HCT116 (cell line): ENCODE measurements at regions not wholly inside any gene's neighbourhood (a gene's known extent, or its start where the extent isn't known, plus 50 kb on each side); places are given as distances from the start of the nearest gene placed in this dataset.
"Not testable (repeated sequence)": the region's sequence is repeated elsewhere in the genome, so short reads cannot be mapped to it uniquely, and the experiment has no call there.

ENCODE experiments used
- ATAC-seq: fragments of 200-7000 bp; cut with Tn5 transposase; 2 replicates; pipeline ENCODE4 v1.9.1; 2020; ENCODE audit warnings: mild to moderate bottlenecking, moderate library complexity
- BruUV-seq: library from RNA; stranded (reverse); fragments of 400-500 nt; replicated peaks from 2 replicates; lab custom pipeline; 2021; lab: Mats Ljungman, UMichigan
- CTCF ChIA-PET: fragments of 300-600 bp; sonication (Branson Sonifier 250); formaldehyde crosslinking; loops from one replicate; lab custom pipeline; 2021; ENCODE audit warnings: antibody characterized with exemption; lab: Charles Lee
- POLR2A ChIA-PET: fragments of 300-600, 350-600 bp; sonication (Branson Sonifier 250); formaldehyde crosslinking; loops from one replicate; lab custom pipeline; 2021; ENCODE audit warnings: antibody characterized with exemption; lab: Charles Lee
- RAD21 ChIA-PET, 2 experiments: fragments of 300-600 bp; sonication (Branson Sonifier 250); formaldehyde crosslinking; loops; one replicate each; lab custom pipeline; 2023; ENCODE audit warnings: low total read pairs in 2 of 2; ENCODE audit not compliant: uncharacterized antibody in 2 of 2, unreplicated experiment in 2 of 2, low non-redundant PET in 1 of 2; lab: Charles Lee
- DNase-seq: peaks from one replicate; pipeline ENCODE4 v3.0.0-alpha.2; 2010; ENCODE audit warnings: low read depth, low spot score
- H2AFZ ChIP-seq: fragments of 200-600 bp; shearing (Covaris generic), sonication (generic); 2 replicates; pipeline ENCODE4 v1.6.1; 2017; ENCODE audit warnings: low read depth, mixed run types, mixed read lengths, antibody characterized with exemption, low read length; ENCODE audit not compliant: poor library complexity, severe bottlenecking
- H3K27ac ChIP-seq: 2 replicates; pipeline ENCODE4 v1.5.1; 2012; ENCODE audit warnings: low read depth, low read length
- H3K27me3 ChIP-seq: fragments of 200-600 bp; sonication (generic); 2 replicates; pipeline ENCODE4 v1.6.1; 2016; ENCODE audit warnings: mixed run types, low read length, mixed read lengths; ENCODE audit not compliant: insufficient read depth
- H3K36me3 ChIP-seq, 2 experiments: fragments of 200-500 bp in 1 of 2; fragments of 200-600 bp in 1 of 2; sonication (Bioruptor generic) in 1 of 2; sonication (generic) in 1 of 2; 2 replicates each; pipeline versions ENCODE4 v1.5.1 to v1.6.1; 2014 to 2016; ENCODE audit warnings: low read length in 2 of 2, inconsistent platforms in 1 of 2, mixed read lengths in 1 of 2, mixed run types in 1 of 2; ENCODE audit not compliant: insufficient read depth in 2 of 2, control insufficient read depth in 1 of 2
- H3K4me1 ChIP-seq, 2 experiments: fragments of 200-600 bp in 1 of 2; sonication (generic) in 1 of 2; 2 replicates each; pipeline versions ENCODE4 v1.5.1 to v1.6.1; 2012 to 2017; ENCODE audit warnings: low read length in 2 of 2, inconsistent platforms in 1 of 2, mild to moderate bottlenecking in 1 of 2, mixed read lengths in 1 of 2, mixed run types in 1 of 2, moderate library complexity in 1 of 2; ENCODE audit not compliant: insufficient read depth in 2 of 2, control insufficient read depth in 1 of 2
- H3K4me2 ChIP-seq: fragments of 200-600 bp; sonication (generic); 2 replicates; pipeline ENCODE4 v1.6.1; 2017; ENCODE audit warnings: mixed run types, low read length, mixed read lengths
- H3K4me3 ChIP-seq, 2 experiments: fragments of 200-600 bp in 1 of 2; sonication (generic) in 1 of 2; replicated peaks in 1 of 2; 2 replicates each; pipeline ENCODE4 v1.5.1; 2011 to 2016; ENCODE audit warnings: low read length in 2 of 2, control low read depth in 1 of 2, low read depth in 1 of 2, mild to moderate bottlenecking in 1 of 2, mixed read lengths in 1 of 2, mixed run types in 1 of 2
- H3K79me2 ChIP-seq: fragments of 200-600 bp; sonication (generic); 2 replicates; pipeline ENCODE4 v1.6.1; 2017; ENCODE audit warnings: mild to moderate bottlenecking, mixed run types, low read length, moderate library complexity, mixed read lengths; ENCODE audit not compliant: insufficient read depth
- H3K9ac ChIP-seq: fragments of 200-600 bp; sonication (generic); 2 replicates; pipeline ENCODE4 v1.6.1; 2016; ENCODE audit warnings: low read length, mixed read lengths
- H3K9me2 ChIP-seq: fragments of 200-600 bp; sonication (generic), shearing (Covaris generic); 2 replicates; pipeline ENCODE4 v1.6.1; 2017; ENCODE audit warnings: mixed run types, mild to moderate bottlenecking, moderate library complexity; ENCODE audit not compliant: insufficient read depth
- H3K9me3 ChIP-seq, 2 experiments: fragments of 200-500 bp in 1 of 2; fragments of 200-600 bp in 1 of 2; sonication (Bioruptor generic) in 1 of 2; sonication (generic) in 1 of 2; 2 replicates each; pipeline ENCODE4 v1.6.1; 2014 to 2017; ENCODE audit warnings: low read length in 2 of 2, mixed read lengths in 2 of 2, inconsistent platforms in 1 of 2, low read depth in 1 of 2, mild to moderate bottlenecking in 1 of 2, mixed run types in 1 of 2, moderate library complexity in 1 of 2; ENCODE audit not compliant: control insufficient read depth in 1 of 2, insufficient read depth in 1 of 2
- H4K20me1 ChIP-seq: fragments of 200-600 bp; sonication (generic), shearing (Covaris generic); 2 replicates; pipeline ENCODE4 v1.6.1; 2017; ENCODE audit warnings: mixed run types, mild to moderate bottlenecking, moderate library complexity; ENCODE audit not compliant: insufficient read depth
- ZBTB33 ChIP-seq: IDR thresholded peaks from 2 replicates; pipeline ENCODE4 v1.6.1; 2011; ENCODE audit warnings: mild to moderate bottlenecking, low read length, moderate library complexity; ENCODE audit not compliant: insufficient replicate concordance; ENCODE audit errors: extremely low read depth
- intact Hi-C: fragments of 100-400 bp; cut with micrococcal nuclease; formaldehyde crosslinking; loops from 2 replicates; pipeline ENCODE4 v1.10.0; 2022

GRCh38 chr12:25629341-25629740 lies 76.3 kb upstream of the LMNTD1 start (continued):
- TF ChIP-seq ZBTB33, result no peak

- H3K27me3 ChIP-seq, BruUV-seq, H3K9ac ChIP-seq, H3K79me2 ChIP-seq, H2AFZ ChIP-seq, H3K4me2 ChIP-seq, H3K9me3 ChIP-seq, H3K4me3 ChIP-seq, H3K4me1 ChIP-seq, POLR2A ChIA-PET, CTCF ChIA-PET, H3K9me2 ChIP-seq, ATAC-seq, intact Hi-C loops, DNase-seq, H3K27ac ChIP-seq, H3K36me3 ChIP-seq, RAD21 ChIA-PET, H4K20me1 ChIP-seq: not testable (repeated sequence)
Measured at GRCh38 chr12:25630735-25631515, 77.8 kb upstream of the LMNTD1 start.

- H2AFZ ChIP-seq, CTCF ChIA-PET, DNase-seq, H3K4me2 ChIP-seq, BruUV-seq, H3K9ac ChIP-seq, H3K9me2 ChIP-seq, H3K4me1 ChIP-seq, H3K27ac ChIP-seq, RAD21 ChIA-PET, H4K20me1 ChIP-seq, H3K4me3 ChIP-seq, intact Hi-C loops, H3K27me3 ChIP-seq, ATAC-seq, POLR2A ChIA-PET, H3K79me2 ChIP-seq, H3K36me3 ChIP-seq, H3K9me3 ChIP-seq: not testable (repeated sequence)
Measured at GRCh38 chr12:25633149-25633548, 80.1 kb upstream of the LMNTD1 start.
